ENCODE measurements at regions not wholly inside any gene's neighbourhood (a gene's known extent, or its start where the extent isn't known, plus 50 kb on each side); places are given as distances from the start of the nearest gene placed in this dataset.

DNA sequence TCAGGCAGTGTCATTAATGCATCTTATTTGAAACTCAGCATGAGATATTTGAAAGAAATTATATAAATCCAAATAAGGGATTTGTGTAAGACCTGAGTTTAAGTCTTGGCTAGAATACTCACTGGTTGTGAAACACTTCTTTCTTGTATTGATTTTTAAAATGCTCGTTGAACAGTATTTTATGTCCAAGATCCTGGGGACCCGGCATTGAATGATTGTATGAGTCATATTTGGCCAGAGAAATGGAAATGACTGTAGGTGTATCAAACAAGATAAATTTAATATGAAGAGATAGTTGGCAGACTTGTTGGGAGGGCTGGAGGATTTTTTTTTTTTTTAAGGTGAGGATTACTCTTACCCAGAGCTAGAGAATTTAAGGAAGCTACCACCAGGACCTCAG is 606.1 kb upstream of the CPEB2 start:
- TF ChIP-seq, protein P1, sequence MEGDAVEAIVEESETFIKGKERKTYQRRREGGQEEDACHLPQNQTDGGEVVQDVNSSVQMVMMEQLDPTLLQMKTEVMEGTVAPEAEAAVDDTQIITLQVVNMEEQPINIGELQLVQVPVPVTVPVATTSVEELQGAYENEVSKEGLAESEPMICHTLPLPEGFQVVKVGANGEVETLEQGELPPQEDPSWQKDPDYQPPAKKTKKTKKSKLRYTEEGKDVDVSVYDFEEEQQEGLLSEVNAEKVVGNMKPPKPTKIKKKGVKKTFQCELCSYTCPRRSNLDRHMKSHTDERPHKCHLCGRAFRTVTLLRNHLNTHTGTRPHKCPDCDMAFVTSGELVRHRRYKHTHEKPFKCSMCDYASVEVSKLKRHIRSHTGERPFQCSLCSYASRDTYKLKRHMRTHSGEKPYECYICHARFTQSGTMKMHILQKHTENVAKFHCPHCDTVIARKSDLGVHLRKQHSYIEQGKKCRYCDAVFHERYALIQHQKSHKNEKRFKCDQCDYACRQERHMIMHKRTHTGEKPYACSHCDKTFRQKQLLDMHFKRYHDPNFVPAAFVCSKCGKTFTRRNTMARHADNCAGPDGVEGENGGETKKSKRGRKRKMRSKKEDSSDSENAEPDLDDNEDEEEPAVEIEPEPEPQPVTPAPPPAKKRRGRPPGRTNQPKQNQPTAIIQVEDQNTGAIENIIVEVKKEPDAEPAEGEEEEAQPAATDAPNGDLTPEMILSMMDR (IDR thresholded peaks at IDR 0.05 in 8 of 11, conservative IDR thresholded peaks at IDR 0.05 in 3 of 11) = no peak
- no peak for TF ChIP-seq POLR2AphosphoS5 (IDR thresholded peaks at IDR 0.05)

All from spleen (tissue), 7 donors.